Lower leg skin (tissue), 4 donors: ENCODE measurements at regions not wholly inside any gene's neighbourhood (a gene's known extent, or its start where the extent isn't known, plus 50 kb on each side); places are given as distances from the start of the nearest gene placed in this dataset.

Experiments used
- DNase-seq, 2 donors: peaks; one replicate each; pipeline ENCODE4 v3.0.0-alpha.2; 2019; ENCODE audit warnings: low spot score in 2 of 2
- H3K4me3 ChIP-seq: fragments of 200-600 bp; sonication (generic); 2 replicates; pipeline ENCODE4 v1.5.1; 2017; ENCODE audit warnings: mild to moderate bottlenecking, low read depth; ENCODE audit not compliant: poor library complexity, severe bottlenecking
- CTCF ChIP-seq, 3 donors: fragments of 450-650 bp; IDR thresholded peaks; one replicate each; pipeline ENCODE4 v1.5.1; 2016; ENCODE audit warnings: antibody characterized with exemption in 3 of 3, mild to moderate bottlenecking in 3 of 3, moderate library complexity in 2 of 3
- POLR2A ChIP-seq, 2 donors: fragments of 450-650 bp; IDR thresholded peaks; one replicate each; pipeline ENCODE4 v1.6.1; 2016 to 2017; ENCODE audit warnings: antibody characterized with exemption in 2 of 2, mild to moderate bottlenecking in 1 of 2, moderate library complexity in 1 of 2
- WGBS, 2 donors: methylation state at CpG; one replicate each; pipeline ENCODE4 v1.1.5; 2018; 5-methylcytosine and 5-hydroxymethylcytosine counted together
- intact Hi-C: fragments of 100-400 bp; cut with DNase I; formaldehyde crosslinking; loops from one replicate; pipeline ENCODE4 v1.15.0; 2023; ENCODE audit warnings: low total_unique reads

DNA sequence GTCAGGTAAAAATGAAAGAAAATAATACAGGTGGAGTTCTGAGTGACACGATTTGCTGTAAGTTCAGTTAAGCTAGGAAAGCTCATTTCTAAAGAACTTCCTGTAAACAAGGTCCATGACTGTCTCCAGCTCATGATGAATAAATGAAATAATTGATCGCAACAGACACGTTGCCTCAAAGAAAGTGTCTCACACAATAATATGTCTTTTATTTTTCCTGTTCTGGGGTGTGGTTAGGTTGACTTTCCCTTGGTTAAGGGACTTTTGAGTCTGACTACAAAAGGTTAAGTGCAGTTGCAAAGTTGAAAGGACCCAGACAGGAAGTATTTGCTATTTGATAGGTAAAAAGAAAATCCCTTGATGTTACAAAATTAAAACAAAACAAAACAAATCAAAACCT is 304.2 kb upstream of the PRDM1 start:
- no peak overlapping the region for H3K4me3 ChIP-seq
- no peak for TF ChIP-seq POLR2A (IDR thresholded peaks at IDR 0.05)
- no peak for TF ChIP-seq CTCF (IDR thresholded peaks at IDR 0.05)
- DNase-seq: no peak
- 66 to 68% methylated on average over 3 of the region's 3 CpGs for WGBS, 2 donors
- intact Hi-C loops: no loop called here

- intact Hi-C loops: no loop called here
- 52 to 64% methylated on average over 7 of the region's 7 CpGs for WGBS, 2 donors
- H3K4me3 ChIP-seq: no peak overlapping the region
- DNase-seq: no peak
- TF ChIP-seq POLR2A (IDR thresholded peaks at IDR 0.05) (no peak), CTCF (IDR thresholded peaks at IDR 0.05) (no peak)
Observed at GRCh38 chr6:105781248-105781647, 304.9 kb upstream of the PRDM1 start.

DNA sequence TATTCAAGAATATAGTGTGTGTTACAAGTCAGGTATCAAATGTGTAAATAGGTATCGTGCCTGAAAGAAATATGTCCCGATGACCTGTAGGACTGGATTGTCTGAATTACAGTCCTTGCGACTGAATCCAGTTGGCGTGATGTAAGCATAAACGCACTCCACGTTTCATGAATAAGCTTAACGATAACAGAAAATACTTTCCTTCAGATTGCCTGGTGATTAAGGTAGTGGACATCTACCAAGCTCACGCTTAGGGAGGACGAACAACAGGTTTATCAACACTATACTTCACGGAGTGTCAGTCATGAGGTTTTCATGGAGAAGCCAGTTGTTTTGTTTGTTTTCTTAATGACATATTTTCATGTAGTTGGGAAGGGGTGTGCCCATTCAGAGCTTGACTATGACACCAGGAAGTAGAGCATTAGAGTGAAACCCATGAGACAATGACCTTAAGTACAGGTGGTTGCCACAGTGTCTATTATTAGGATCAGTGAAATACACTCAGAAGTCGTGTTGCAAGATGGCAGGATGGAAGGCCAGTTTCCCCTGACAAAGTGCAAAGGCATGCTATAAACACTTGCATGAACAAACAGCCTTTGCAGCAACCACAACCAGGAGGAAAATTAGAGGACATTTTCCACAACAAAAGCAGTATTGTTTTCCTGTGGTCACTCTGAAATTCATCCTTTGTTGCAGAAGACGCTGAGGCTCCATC is 305.8 kb upstream of the PRDM1 start:
- H3K4me3 ChIP-seq: no peak overlapping the region
- 90 to 91% methylated on average over 12 of the region's 12 CpGs for WGBS, 2 donors
- TF ChIP-seq CTCF (IDR thresholded peaks at IDR 0.05) (no peak), POLR2A (IDR thresholded peaks at IDR 0.05) (no peak)
- intact Hi-C loops: no loop called here
- no peak for DNase-seq

DNA sequence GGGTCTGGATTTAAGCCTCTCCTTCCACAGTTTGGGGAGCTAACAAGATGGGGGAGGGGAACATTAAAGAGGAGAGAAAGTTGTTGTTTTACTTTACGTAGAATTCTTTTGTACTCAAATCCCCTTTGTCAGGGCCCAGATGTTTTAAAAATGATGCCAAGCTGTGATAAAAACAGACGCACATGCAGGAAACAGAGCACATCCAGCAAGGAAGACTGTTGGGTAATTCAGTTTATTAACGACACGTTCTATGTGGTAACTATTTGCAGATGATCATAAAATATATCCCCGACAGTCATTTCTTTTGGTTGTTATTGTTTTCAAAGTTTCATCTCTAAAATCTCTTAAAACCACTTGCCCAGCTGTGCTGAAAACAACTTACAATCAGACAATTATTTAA is 307.0 kb upstream of the PRDM1 start:
- no peak for DNase-seq
- H3K4me3 ChIP-seq: no peak overlapping the region
- intact Hi-C loops: no loop called here
- 46 to 50% methylated on average over 5 of the region's 5 CpGs for WGBS, 2 donors
- TF ChIP-seq CTCF (IDR thresholded peaks at IDR 0.05): no peak
- TF ChIP-seq POLR2A (IDR thresholded peaks at IDR 0.05): no peak

- DNase-seq: no peak
- TF ChIP-seq POLR2A (IDR thresholded peaks at IDR 0.05) (no peak), CTCF (IDR thresholded peaks at IDR 0.05) (no peak)
- intact Hi-C loops: no loop called here
- WGBS, 2 donors: 82 to 90% methylated on average over 1 of the region's 1 CpG
- H3K4me3 ChIP-seq: no peak overlapping the region
Observed at GRCh38 chr6:105775095-105775494, 311.0 kb upstream of the PRDM1 start.

DNA sequence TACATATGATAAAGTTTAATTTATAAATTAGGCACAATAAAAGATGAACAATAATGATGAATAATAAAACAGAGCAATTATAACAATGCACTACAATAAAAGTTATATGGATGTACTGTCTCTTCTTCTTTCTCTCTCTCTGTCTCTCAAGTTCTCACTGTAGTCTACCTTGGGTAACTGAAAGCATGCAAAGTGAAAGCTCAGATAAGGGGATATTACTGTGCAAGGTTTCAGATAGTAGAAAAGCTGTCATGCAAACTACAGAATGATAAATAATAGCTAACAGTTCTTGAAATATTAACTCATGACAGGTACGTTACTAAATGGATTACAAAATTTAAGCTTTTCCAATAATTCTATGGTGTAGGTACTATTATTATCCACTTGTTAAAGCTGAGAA is 311.9 kb upstream of the PRDM1 start:
- TF ChIP-seq CTCF (IDR thresholded peaks at IDR 0.05): no peak
- 66 to 67% methylated on average over 1 of the region's 1 CpG for WGBS, 2 donors
- no peak overlapping the region for H3K4me3 ChIP-seq
- intact Hi-C loops: no loop called here
- no peak for DNase-seq
